ENCODE measurements at regions not wholly inside any gene's neighbourhood (a gene's known extent, or its start where the extent isn't known, plus 50 kb on each side); places are given as distances from the start of the nearest gene placed in this dataset.

DNA sequence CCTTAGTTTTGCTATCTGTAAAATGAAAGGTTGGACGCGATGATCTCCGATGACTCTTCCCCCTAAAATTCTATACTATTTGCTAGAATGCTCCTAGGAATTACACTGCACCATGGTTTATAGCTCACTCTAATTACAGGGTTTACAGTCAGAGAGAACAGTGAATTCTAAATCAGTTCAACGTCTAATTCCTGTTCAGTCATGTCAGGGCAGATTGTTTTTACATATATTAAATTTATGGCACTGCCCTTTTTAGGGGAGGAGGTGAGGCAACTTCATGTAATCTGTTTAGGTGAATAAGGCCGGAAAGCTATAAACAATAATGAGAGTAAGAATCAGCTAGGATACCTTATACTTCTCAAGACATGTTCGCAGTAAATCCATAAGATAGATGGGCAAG is 293.9 kb downstream of the BAMBI start:
- Histone ChIP-seq H3K27ac (ENCODE audit: low read depth, low read length) (no peak overlapping the region), H3K36me3 (ENCODE audit: insufficient read depth, low read length) (no peaks in the 10 kb centered on the region), H3K27me3 (ENCODE audit: insufficient read depth, low read length) (no peaks in the 10 kb centered on the region), H3K9me3 (ENCODE audit: control insufficient read depth in 1 of 2, low read length in 2 of 2) (no peaks in the 10 kb centered on the region), H3K4me3 (ENCODE audit: low read length in 2 of 2) (no peak overlapping the region), H3K4me1 (ENCODE audit: insufficient read depth, low read length) (no peaks in the 10 kb centered on the region)
- no peak overlapping the region for H3K4me3 Mint-ChIP-seq
- H3K36me3 Mint-ChIP-seq = no peaks in the 10 kb centered on the region
- intact Hi-C loops (cut with micrococcal nuclease) = no loop called here
- CTCF ChIA-PET (ENCODE audit: partially characterized antibody) = interaction anchor here (1.1 kb wide), 1 partner anchor 15 kb away, joined by 3 read pairs; no protein-coding TSS in a partner anchor
- no peak for DNase-seq
- no peak overlapping the region for H3K27ac Mint-ChIP-seq
- POLR2A ChIA-PET (ENCODE audit: partially characterized antibody) = no interaction called here
- H3K9me3 Mint-ChIP-seq = peaks cover 0 to 2% (median 0%) of the 10 kb centered on the region in 8 donors
- H3K27me3 Mint-ChIP-seq = no peaks in the 10 kb centered on the region
- no peaks in the 10 kb centered on the region for H3K4me1 Mint-ChIP-seq

- no peak overlapping the region for H3K27ac Mint-ChIP-seq
- H3K4me1 ChIP-seq (ENCODE audit: insufficient read depth, low read length) = no peaks in the 10 kb centered on the region
- no peaks in the 10 kb centered on the region for H3K36me3 Mint-ChIP-seq
- no peak for DNase-seq
- no peaks in the 10 kb centered on the region for H3K9me3 ChIP-seq (ENCODE audit: control insufficient read depth in 1 of 2, low read length in 2 of 2)
- H3K36me3 ChIP-seq (ENCODE audit: insufficient read depth, low read length) = no peaks in the 10 kb centered on the region
- H3K4me3 ChIP-seq (ENCODE audit: low read length in 2 of 2) = no peak overlapping the region
- ChIA-PET POLR2A (ENCODE audit: partially characterized antibody) (no interaction called here), CTCF (ENCODE audit: partially characterized antibody) (no interaction called here)
- no peak overlapping the region for H3K27ac ChIP-seq (ENCODE audit: low read depth, low read length)
- no peak overlapping the region for H3K4me3 Mint-ChIP-seq
- intact Hi-C loops (cut with micrococcal nuclease) = no loop called here
- no peaks in the 10 kb centered on the region for H3K4me1 Mint-ChIP-seq
- no peaks in the 10 kb centered on the region for H3K27me3 Mint-ChIP-seq
- no peaks in the 10 kb centered on the region for H3K27me3 ChIP-seq (ENCODE audit: insufficient read depth, low read length)
- H3K9me3 Mint-ChIP-seq = peaks cover 0 to 2% (median 0%) of the 10 kb centered on the region in 8 donors
Measured at GRCh38 chr10:28971764-28972163, 294.4 kb downstream of the BAMBI start.

GRCh38 chr10:28973309-28973972 is 296.1 kb downstream of the BAMBI start:
- Histone ChIP-seq H3K9me3 (ENCODE audit: control insufficient read depth in 1 of 2, low read length in 2 of 2) (no peaks in the 10 kb centered on the region), H3K27me3 (ENCODE audit: insufficient read depth, low read length) (no peaks in the 10 kb centered on the region), H3K27ac (ENCODE audit: low read depth, low read length) (no peak overlapping the region), H3K36me3 (ENCODE audit: insufficient read depth, low read length) (no peaks in the 10 kb centered on the region), H3K4me3 (ENCODE audit: low read length in 2 of 2) (no peak overlapping the region), H3K4me1 (ENCODE audit: insufficient read depth, low read length) (no peaks in the 10 kb centered on the region)
- Mint-ChIP-seq H3K27ac (no peak overlapping the region), H3K36me3 (no peaks in the 10 kb centered on the region), H3K9me3 (peaks cover 0 to 5% (median 3%) of the 10 kb centered on the region in 8 donors), H3K4me3 (no peak overlapping the region), H3K27me3 (peaks cover 3 to 4% of the 10 kb centered on the region in 2 donors), H3K4me1 (no peaks in the 10 kb centered on the region)
- no peak for DNase-seq
- ChIA-PET CTCF (ENCODE audit: partially characterized antibody) (no interaction called here), POLR2A (ENCODE audit: partially characterized antibody) (interaction anchor here (0.6 kb wide), 1 partner anchor 230 kb away, joined by 3 read pairs; no protein-coding TSS in a partner anchor)
- intact Hi-C loops (cut with micrococcal nuclease) = no loop called here

DNA sequence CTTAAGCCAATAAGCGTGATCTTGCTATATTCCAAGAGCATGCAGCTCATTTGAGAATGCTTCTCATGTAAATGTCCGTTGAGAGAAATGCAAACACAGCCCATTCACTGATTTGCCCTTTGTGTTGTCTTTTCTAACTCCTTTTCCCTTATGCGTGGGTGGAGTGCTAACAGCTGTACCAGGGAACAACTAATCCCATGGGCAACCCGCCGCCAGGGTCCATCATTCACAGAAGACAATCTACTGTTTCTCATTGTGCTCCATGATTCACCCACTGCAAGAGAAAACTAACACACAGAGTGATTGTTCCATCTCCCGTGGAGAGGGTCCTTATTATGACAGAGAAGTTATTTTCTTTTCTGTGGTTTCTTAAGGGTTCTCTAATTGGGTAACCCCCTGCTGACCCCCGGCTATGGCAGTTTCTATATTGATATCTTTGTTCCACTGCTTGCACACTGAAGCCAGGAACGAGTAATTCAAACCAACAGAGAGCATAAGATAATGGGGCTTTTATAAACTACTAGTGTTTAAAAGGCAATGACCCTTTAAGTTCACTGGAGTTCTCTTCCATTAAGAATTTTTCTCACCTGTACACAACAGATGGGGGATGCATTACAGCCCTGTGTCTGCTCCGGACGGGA is 298.7 kb downstream of the BAMBI start:
- Mint-ChIP-seq H3K9me3 (peaks cover 0 to 5% (median 3%) of the 10 kb centered on the region in 8 donors), H3K27me3 (peaks cover 3 to 4% of the 10 kb centered on the region in 2 donors), H3K4me3 (no peak overlapping the region), H3K27ac (no peak overlapping the region), H3K36me3 (no peaks in the 10 kb centered on the region), H3K4me1 (no peaks in the 10 kb centered on the region)
- Histone ChIP-seq H3K36me3 (ENCODE audit: insufficient read depth, low read length) (no peaks in the 10 kb centered on the region), H3K9me3 (ENCODE audit: control insufficient read depth in 1 of 2, low read length in 2 of 2) (no peaks in the 10 kb centered on the region), H3K4me1 (ENCODE audit: insufficient read depth, low read length) (no peaks in the 10 kb centered on the region), H3K27ac (ENCODE audit: low read depth, low read length) (no peak overlapping the region), H3K27me3 (ENCODE audit: insufficient read depth, low read length) (no peaks in the 10 kb centered on the region), H3K4me3 (ENCODE audit: low read length in 2 of 2) (no peak overlapping the region)
- intact Hi-C loops (cut with micrococcal nuclease) = no loop called here
- DNase-seq = no peak
- POLR2A ChIA-PET (ENCODE audit: partially characterized antibody) = no interaction called here
- CTCF ChIA-PET (ENCODE audit: partially characterized antibody) = no interaction called here

GRCh38 chr10:28977518-28977917 is 300.2 kb downstream of the BAMBI start:
- no peak overlapping the region for H3K27ac ChIP-seq (ENCODE audit: low read depth, low read length)
- no peak overlapping the region for H3K4me3 Mint-ChIP-seq
- POLR2A ChIA-PET (ENCODE audit: partially characterized antibody) = no interaction called here
- no peak for DNase-seq
- no peaks in the 10 kb centered on the region for H3K9me3 ChIP-seq (ENCODE audit: control insufficient read depth in 1 of 2, low read length in 2 of 2)
- H3K27me3 Mint-ChIP-seq = peaks cover 3 to 4% of the 10 kb centered on the region in 2 donors
- no peaks in the 10 kb centered on the region for H3K4me1 Mint-ChIP-seq
- intact Hi-C loops (cut with micrococcal nuclease) = no loop called here
- H3K27me3 ChIP-seq (ENCODE audit: insufficient read depth, low read length) = no peaks in the 10 kb centered on the region
- H3K4me1 ChIP-seq (ENCODE audit: insufficient read depth, low read length) = no peaks in the 10 kb centered on the region
- no peaks in the 10 kb centered on the region for H3K36me3 Mint-ChIP-seq
- H3K9me3 Mint-ChIP-seq = peaks cover 0 to 5% (median 3%) of the 10 kb centered on the region in 8 donors
- H3K27ac Mint-ChIP-seq = no peak overlapping the region
- H3K36me3 ChIP-seq (ENCODE audit: insufficient read depth, low read length) = no peaks in the 10 kb centered on the region
- no peak overlapping the region for H3K4me3 ChIP-seq (ENCODE audit: low read length in 2 of 2)
- CTCF ChIA-PET (ENCODE audit: partially characterized antibody) = interaction anchor here (1.2 kb wide), 1 partner anchor 14 kb away, joined by 3 read pairs; no protein-coding TSS in a partner anchor

- no peaks in the 10 kb centered on the region for H3K36me3 ChIP-seq (ENCODE audit: insufficient read depth, low read length)
- no peak overlapping the region for H3K4me3 ChIP-seq (ENCODE audit: low read length in 2 of 2)
- peaks cover 0 to 5% (median 3%) of the 10 kb centered on the region in 8 donors for H3K9me3 Mint-ChIP-seq
- no peaks in the 10 kb centered on the region for H3K4me1 ChIP-seq (ENCODE audit: insufficient read depth, low read length)
- no peak overlapping the region for H3K27ac ChIP-seq (ENCODE audit: low read depth, low read length)
- no peaks in the 10 kb centered on the region for H3K36me3 Mint-ChIP-seq
- intact Hi-C loops (cut with micrococcal nuclease) = no loop called here
- H3K27me3 ChIP-seq (ENCODE audit: insufficient read depth, low read length) = no peaks in the 10 kb centered on the region
- no peaks in the 10 kb centered on the region for H3K4me1 Mint-ChIP-seq
- no peak overlapping the region for H3K4me3 Mint-ChIP-seq
- CTCF ChIA-PET (ENCODE audit: partially characterized antibody) = no interaction called here
- POLR2A ChIA-PET (ENCODE audit: partially characterized antibody) = no interaction called here
- H3K9me3 ChIP-seq (ENCODE audit: control insufficient read depth in 1 of 2, low read length in 2 of 2) = no peaks in the 10 kb centered on the region
- H3K27ac Mint-ChIP-seq = no peak overlapping the region
- DNase-seq = no peak
- peaks cover 3 to 4% of the 10 kb centered on the region in 2 donors for H3K27me3 Mint-ChIP-seq
Measured at GRCh38 chr10:28980264-28980663, 302.9 kb downstream of the BAMBI start.

DNA sequence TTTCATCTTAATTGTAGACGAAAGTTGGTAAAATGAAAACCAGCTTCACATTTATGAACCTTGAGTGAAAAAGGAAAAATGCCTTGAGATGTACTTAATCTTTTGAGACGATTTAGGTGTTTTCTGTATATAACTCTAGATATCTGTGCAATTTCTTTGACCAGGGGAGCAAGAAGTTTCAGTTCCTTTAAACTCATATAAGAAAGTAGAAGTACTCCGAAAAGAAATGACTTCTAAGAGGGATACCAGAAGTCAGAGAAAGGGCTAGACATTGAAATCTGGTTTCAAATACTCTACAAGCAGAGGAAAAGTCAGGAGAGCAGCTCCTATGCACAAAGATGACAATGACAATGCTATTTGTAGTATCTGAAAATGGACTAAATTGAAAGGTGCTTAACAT is 303.7 kb downstream of the BAMBI start:
- H3K4me3 ChIP-seq (ENCODE audit: low read length in 2 of 2) = no peak overlapping the region
- no peak for DNase-seq
- H3K9me3 ChIP-seq (ENCODE audit: control insufficient read depth in 1 of 2, low read length in 2 of 2) = no peaks in the 10 kb centered on the region
- H3K27me3 Mint-ChIP-seq = peaks cover 3 to 4% of the 10 kb centered on the region in 2 donors
- H3K27me3 ChIP-seq (ENCODE audit: insufficient read depth, low read length) = no peaks in the 10 kb centered on the region
- no peaks in the 10 kb centered on the region for H3K4me1 ChIP-seq (ENCODE audit: insufficient read depth, low read length)
- H3K27ac ChIP-seq (ENCODE audit: low read depth, low read length) = no peak overlapping the region
- POLR2A ChIA-PET (ENCODE audit: partially characterized antibody) = no interaction called here
- CTCF ChIA-PET (ENCODE audit: partially characterized antibody) = no interaction called here
- no peaks in the 10 kb centered on the region for H3K36me3 ChIP-seq (ENCODE audit: insufficient read depth, low read length)
- no peak overlapping the region for H3K4me3 Mint-ChIP-seq
- no peak overlapping the region for H3K27ac Mint-ChIP-seq
- no peaks in the 10 kb centered on the region for H3K36me3 Mint-ChIP-seq
- no peaks in the 10 kb centered on the region for H3K4me1 Mint-ChIP-seq
- H3K9me3 Mint-ChIP-seq = peaks cover 0 to 5% (median 3%) of the 10 kb centered on the region in 8 donors
- intact Hi-C loops (cut with micrococcal nuclease) = no loop called here

All from CD4-positive, alpha-beta memory T cell (primary cell).